ENCODE measurements at regions not wholly inside any gene's neighbourhood (a gene's known extent, or its start where the extent isn't known, plus 50 kb on each side); places are given as distances from the start of the nearest gene placed in this dataset.

DNA sequence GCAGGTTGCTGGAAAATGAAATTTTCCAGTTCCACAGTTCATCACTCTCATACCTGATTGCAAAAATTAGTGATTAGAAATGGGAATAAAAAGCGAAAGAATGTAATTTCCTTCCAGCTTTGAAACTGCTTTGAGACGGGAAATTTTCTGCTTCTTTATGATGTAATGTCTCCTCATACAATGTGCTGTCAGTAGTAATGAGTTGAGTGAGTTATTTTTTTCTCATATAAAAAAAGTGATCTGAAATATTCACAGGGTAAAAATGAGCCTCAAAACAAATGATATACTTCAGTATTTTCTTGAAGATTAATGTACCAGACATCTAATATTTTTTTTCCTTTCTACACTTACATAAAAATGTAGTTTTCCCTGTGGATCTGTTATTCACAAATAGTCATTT is 179.1 kb upstream of the FAT4 start:
- no peak for DNase-seq

- no peak for DNase-seq
These were observed 182.0 kb upstream of the FAT4 start for GRCh38 chr4:125132729-125133128.

DNA sequence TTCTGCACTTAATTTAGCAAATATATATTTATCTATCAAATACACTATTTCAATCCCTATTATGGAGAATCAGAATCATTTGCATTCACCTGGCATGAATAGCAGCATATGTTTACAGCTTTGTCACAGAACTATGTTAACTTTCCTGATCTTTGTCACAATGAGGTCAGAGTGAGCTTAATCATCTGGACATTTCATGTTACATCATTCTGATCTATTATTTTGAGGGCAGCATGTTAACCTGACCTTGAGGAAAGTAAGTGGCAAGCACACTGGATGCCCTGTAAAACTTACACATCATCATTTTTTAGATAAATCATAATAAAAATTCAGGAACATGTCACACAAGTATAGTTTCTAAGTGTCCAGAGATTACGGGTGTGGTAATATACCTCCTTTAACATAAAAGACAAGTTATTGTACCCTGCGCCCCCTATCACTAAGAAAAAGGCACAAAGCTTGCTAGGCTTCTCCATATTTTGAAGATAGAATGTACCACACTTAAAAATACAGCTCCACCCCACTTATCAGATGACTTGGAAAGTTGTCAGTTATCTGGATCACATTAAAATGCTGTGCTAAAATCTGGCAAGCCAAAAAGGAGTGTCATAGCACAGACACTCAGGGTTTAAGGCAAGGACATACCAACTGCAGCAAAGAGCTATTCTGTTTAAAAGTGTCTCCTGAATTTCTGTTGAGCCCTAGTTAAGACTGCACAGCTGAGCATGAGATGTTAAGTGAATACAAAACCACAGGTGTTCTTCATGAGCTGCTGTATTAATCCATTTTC is 182.7 kb upstream of the FAT4 start:
- DNase-seq: no peak

DNA sequence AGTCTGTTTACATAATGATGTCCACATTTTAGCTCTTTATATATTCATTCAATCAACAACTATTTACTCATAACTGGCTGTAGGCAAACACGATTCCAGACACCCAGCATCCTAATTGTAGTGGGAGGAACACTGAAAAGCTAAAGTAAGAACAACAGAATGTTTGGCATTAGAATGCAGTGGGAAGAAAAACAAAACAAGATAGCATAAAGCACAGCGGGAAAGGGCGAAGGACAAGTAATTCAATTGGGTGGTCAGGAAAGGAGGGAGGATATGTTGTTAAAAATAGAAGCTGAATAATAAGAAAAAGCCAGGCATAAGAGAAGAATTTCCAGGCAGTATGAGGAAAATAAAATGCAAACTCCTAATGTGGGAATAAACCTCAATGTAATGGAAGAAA is 189.5 kb upstream of the FAT4 start:
- no peak for DNase-seq

DNA sequence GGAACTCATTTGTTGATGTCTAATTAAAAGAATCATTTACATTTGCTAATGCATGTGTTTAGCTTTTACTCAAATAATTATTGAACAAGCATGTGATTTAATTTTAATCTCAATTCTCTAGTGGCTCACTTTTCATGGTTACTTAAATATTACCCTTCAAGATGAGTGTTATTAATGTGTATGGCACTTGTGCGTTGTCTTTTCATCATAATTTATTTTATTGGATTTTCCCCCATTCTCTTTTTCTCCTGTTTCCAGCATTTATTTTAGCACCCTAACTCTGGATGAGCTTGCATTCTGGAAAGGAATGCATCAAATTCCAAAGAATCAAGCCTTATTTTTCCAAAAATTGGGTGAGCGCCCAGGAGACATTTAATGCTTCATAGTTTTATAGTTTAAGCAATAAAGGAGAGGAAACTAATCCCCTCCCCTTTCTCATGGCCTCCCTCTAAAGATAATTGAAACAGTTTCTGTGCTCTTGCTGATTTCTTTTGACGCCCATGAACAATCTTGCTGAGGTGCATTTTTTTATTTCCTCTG is 191.1 kb upstream of the FAT4 start:
- DNase-seq: no peak

DNA sequence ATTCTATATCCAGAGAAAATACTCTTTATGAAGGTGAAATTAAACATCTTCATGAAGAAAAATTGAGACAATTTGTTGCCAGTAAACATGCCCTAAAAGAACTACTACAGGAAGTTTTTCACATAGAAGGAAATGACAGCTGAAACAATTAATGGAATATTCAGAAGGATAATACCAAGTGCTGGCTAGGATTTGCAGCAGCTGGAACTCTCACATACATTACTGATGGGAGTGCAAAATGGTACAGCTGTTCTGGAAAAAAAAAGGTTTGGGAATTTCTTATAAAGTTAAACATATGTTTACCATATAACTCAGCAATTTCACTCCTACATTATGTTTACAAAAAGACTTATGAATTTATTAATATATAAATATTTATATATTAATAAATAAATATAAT is 193.2 kb upstream of the FAT4 start:
- no peak for DNase-seq

DNA sequence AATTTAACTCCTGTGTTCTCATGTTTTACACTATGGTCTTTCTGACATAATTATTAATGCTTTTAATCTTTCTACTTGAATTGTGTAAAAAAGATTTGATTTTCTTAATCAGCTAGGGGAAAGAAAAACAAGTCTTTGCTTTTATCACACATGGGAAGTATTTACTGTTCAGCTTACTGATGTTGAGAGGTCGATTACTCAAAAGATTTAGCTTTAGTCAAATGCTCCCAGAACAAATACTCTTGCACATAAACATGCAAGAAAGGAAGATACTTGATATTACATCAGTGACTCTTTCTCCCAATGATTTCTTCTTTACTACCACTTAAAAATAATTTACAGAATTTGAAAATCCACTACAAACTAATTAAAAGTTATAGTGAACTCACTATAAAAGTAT is 198.3 kb upstream of the FAT4 start:
- DNase-seq: no peak

GRCh38 chr4:125115941-125116340 is 198.8 kb upstream of the FAT4 start:
- DNase-seq: no peak

DNA sequence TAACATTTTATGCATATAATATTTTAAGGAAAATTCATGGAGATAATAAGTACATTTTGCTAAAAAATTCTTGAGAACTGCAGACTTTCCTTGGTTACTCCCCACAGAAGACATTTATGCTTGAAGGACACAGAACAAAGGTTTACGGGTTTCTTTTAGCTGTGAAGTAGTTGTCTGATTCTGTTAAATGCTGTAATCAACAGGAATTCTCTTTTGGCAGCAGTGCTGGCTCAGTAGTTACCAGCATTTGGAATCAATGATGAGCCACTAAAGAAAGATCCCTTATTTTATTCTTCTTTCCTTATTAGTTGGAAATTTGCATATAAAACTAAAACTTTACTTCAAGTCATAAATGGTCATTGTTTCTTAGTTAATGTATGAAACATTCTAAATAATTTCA is 199.3 kb upstream of the FAT4 start:
- DNase-seq: no peak

DNA sequence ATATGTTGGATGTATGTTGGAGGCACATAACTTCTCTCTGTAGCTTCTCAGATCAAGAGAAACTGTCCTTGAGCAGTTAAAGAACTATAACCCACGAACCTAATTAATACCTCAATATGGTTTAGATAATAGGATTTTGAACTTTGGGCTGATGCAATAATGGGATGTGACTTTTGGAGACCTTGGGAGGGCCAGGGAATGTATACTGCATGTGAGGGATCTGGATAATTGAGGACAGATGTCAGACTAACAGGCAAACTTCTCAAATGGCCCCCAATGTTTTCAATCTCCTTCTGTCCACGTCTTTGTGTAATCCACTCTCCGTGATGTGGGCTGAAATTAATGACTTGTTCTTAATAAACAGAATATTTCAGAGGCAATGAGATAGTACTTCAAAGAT is 202.2 kb upstream of the FAT4 start:
- no peak for DNase-seq

- DNase-seq: no peak
These were observed 203.4 kb upstream of the FAT4 start for GRCh38 chr4:125111323-125111722.

GRCh38 chr4:125105561-125105960 is 209.2 kb upstream of the FAT4 start:
- no peak for DNase-seq

GRCh38 chr4:125104616-125105015 is 210.1 kb upstream of the FAT4 start:
- DNase-seq: no peak

DNA sequence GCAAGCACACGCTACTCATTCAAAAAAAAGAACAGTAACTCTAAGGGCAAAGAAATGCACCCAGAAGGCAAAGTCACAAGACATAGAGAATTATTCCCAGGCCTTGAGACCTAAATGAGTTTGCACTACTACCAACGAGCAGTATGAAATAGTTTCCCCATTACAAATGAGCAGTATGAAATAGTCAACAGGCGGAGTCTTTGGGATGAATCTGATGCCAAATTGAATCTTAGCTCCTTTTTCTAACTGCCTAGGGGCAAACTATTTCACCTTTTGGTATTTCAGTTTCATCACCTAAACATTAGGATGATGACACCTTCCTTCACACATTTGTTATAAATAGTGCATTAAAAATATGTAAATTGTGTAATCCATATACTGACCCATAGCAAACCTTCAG is 213.0 kb upstream of the FAT4 start:
- no peak for DNase-seq

GRCh38 chr4:125097729-125098128 is 217.0 kb upstream of the FAT4 start:
- no peak for DNase-seq

- no peak for DNase-seq
These were observed 218.1 kb upstream of the FAT4 start for GRCh38 chr4:125096662-125097061.

DNA sequence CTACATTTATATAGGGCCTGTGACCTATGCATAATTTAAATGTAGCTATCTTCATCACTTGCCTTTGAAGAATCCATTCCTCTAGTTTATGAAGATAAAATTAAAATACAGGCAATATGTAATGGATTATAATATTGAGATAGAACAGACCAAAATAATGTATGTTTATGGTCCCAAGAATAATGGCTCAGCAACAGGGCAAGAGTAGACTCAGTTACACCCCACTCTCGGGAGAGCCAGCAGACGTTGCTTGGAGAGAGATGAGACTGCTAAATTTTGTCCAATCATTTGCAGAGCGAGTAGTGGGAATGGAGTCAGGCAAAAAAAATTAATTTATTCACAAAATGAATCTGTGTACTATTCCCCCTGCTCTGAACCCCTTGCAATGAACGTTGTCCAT is 223.2 kb upstream of the FAT4 start:
- no peak for DNase-seq

GRCh38 chr4:125091101-125091500 is 223.7 kb upstream of the FAT4 start:
- no peak for DNase-seq

- DNase-seq: no peak
These were observed 230.1 kb upstream of the FAT4 start for GRCh38 chr4:125084608-125085007.

- no peak for DNase-seq
These were observed 231.9 kb upstream of the FAT4 start for GRCh38 chr4:125082729-125083417.

- DNase-seq: no peak
These were observed 242.5 kb upstream of the FAT4 start for GRCh38 chr4:125072269-125072668.

DNA sequence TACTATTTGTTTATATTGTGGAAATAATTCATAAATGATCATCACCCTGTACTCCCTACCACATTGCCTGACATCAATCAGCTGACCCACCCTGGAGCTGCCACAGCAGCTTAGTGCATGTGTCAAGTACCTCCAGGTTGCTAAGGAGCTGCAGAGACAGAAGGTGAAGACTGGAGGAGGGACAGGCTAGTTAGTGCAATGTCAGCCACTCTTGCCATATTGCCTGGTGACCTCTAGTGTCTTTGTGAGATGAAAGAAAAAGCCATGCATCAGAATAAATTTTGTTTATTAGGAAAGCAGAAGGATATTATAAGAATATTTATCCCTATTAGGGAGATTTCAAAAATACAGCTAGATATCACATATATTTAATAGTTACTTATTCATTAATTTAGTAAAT is 243.9 kb upstream of the FAT4 start:
- no peak for DNase-seq

DNA sequence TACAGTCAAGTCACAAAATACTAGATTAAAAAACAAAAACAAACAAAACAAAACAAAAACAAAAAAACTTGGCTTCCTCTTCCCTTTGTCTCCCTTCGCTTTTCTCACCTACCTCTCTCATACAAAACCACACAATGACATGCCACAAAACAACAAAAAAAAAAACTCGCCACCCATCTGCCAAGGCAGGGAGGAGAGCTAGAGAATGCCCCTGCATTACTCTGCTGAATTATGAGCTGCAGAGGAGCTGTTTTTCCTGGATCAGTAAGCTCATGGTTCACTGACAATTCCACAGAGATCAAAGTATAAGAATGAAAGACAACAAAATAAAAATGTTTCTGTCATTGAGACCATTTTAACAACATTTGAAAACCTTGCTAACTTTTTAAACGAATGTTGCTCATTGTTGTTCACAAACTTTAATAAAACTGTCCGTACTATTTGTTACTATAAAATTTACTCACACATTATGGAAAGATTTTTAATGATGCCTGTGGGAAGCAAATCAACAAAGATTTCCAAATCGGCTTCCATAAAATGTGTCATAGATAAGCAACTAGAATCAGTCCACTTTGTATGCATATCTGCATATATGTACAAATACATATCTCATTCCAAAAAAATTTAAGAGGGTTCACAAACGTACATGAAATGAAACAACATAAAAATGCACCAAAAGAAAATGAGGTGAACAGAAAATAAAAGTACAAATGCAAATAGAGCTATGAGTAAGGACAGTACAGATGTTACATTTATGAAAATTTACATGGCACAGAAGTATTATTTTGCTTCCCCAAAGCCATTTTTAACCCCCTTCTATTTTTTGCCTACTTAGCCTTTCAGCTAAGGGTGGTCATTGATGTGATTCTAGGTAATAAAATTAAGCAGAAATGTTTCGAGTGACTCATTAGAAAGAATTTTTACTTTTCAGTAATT is 252.4 kb upstream of the FAT4 start:
- DNase-seq: no peak

All from hematopoietic multipotent progenitor cell treated with erythropoietin and hydrocortisone succinate and interleukin-3 and kit ligand, for 8 days (in vitro differentiated cells).